ENCODE measurements at regions not wholly inside any gene's neighbourhood (a gene's known extent, or its start where the extent isn't known, plus 50 kb on each side); places are given as distances from the start of the nearest gene placed in this dataset.
A peak's percentile ranks its signal among the peaks of the same experiment; 100 is the strongest.

DNA sequence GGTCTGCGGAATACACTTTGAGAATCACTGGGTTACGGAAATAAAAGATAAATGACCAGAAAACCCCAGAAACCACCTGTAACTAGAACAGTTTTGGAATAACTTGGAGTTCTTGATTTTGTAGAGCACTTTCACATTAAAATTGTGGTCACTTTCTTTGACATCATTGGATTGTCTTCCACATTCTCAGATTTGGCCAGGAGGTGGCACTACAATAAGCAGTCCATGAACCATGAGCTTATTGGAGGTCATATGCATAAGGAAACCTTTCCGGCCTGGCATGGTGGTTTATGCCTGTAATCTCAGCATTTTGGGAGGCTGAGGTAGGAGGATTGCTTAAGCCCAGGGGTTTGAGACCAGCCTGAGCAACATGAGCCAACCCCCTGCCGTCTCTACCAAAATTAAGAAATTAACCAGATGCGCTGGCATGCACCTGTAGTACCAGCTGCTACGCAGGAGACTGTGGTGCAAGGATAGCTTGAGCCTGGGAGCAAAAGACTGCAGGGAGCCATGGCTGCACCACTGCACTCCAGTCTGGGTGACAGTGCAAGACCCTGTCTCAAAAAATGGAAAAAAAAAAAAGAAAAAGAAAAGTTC is 107.7 kb upstream of the CAND1 start:
- TF ChIP-seq, protein P1, sequence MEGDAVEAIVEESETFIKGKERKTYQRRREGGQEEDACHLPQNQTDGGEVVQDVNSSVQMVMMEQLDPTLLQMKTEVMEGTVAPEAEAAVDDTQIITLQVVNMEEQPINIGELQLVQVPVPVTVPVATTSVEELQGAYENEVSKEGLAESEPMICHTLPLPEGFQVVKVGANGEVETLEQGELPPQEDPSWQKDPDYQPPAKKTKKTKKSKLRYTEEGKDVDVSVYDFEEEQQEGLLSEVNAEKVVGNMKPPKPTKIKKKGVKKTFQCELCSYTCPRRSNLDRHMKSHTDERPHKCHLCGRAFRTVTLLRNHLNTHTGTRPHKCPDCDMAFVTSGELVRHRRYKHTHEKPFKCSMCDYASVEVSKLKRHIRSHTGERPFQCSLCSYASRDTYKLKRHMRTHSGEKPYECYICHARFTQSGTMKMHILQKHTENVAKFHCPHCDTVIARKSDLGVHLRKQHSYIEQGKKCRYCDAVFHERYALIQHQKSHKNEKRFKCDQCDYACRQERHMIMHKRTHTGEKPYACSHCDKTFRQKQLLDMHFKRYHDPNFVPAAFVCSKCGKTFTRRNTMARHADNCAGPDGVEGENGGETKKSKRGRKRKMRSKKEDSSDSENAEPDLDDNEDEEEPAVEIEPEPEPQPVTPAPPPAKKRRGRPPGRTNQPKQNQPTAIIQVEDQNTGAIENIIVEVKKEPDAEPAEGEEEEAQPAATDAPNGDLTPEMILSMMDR (IDR thresholded peaks at IDR 0.05), result peak; percentile 39 to 54 (median 46)
- TF ChIP-seq POLR2AphosphoS5 (IDR thresholded peaks at IDR 0.05), result no peak

Data from transverse colon (tissue), 4 donors.